Osteoblast (primary cell): ENCODE measurements at regions not wholly inside any gene's neighbourhood (a gene's known extent, or its start where the extent isn't known, plus 50 kb on each side); places are given as distances from the start of the nearest gene placed in this dataset.
A peak's percentile ranks its signal among the peaks of the same experiment; 100 is the strongest.

ENCODE experiments used
- DNase-seq: peaks from one replicate; pipeline ENCODE4 v3.0.0; 2011; ENCODE audit warnings: low spot score, mixed read lengths; ENCODE audit not compliant: insufficient read length; ENCODE audit errors: missing footprints
- H2AFZ ChIP-seq: 2 replicates; pipeline ENCODE4 v1.6.0; 2011; ENCODE audit warnings: mild to moderate bottlenecking, low read length
- H3K27ac ChIP-seq: 2 replicates; pipeline ENCODE4 v1.5.1; 2011; ENCODE audit warnings: mild to moderate bottlenecking, low read depth, low read length, moderate library complexity
- H3K27me3 ChIP-seq: 2 replicates; pipeline ENCODE4 v1.6.0; 2012; ENCODE audit warnings: mild to moderate bottlenecking, control low read depth, inconsistent platforms, low read length, moderate library complexity; ENCODE audit not compliant: insufficient read depth
- H3K36me3 ChIP-seq: 2 replicates; pipeline ENCODE4 v1.5.1; 2011; ENCODE audit warnings: mild to moderate bottlenecking, low read length, control low read depth, moderate library complexity; ENCODE audit not compliant: insufficient read depth
- H3K4me1 ChIP-seq: 2 replicates; pipeline ENCODE4 v1.5.1; 2011; ENCODE audit warnings: mild to moderate bottlenecking, low read length, control low read depth, moderate library complexity; ENCODE audit not compliant: insufficient read depth
- H3K4me2 ChIP-seq: 2 replicates; pipeline ENCODE4 v1.6.0; 2011; ENCODE audit warnings: mild to moderate bottlenecking, low read length; ENCODE audit not compliant: insufficient read depth
- H3K4me3 ChIP-seq: fragments of 200-600 bp; sonication (generic); 3 replicates; pipeline ENCODE4 v1.5.1; 2012; ENCODE audit warnings: mild to moderate bottlenecking, low read length, inconsistent platforms; ENCODE audit not compliant: insufficient read depth
- H3K79me2 ChIP-seq: 2 replicates; pipeline ENCODE4 v1.6.0; 2012; ENCODE audit warnings: mild to moderate bottlenecking, low read length, control low read depth, inconsistent platforms; ENCODE audit not compliant: insufficient read depth
- H3K9me3 ChIP-seq: 2 replicates; pipeline ENCODE4 v1.5.1; 2011; ENCODE audit warnings: low read depth, low read length, control low read depth
- H4K20me1 ChIP-seq: 2 replicates; pipeline ENCODE4 v1.6.0; 2012; ENCODE audit warnings: mild to moderate bottlenecking, low read length, control low read depth; ENCODE audit not compliant: insufficient read depth
- CTCF ChIP-seq: IDR thresholded peaks from 2 replicates; pipeline ENCODE4 v1.5.1; 2011; ENCODE audit warnings: mild to moderate bottlenecking, low read depth, low read length, moderate library complexity; ENCODE audit errors: extremely low read depth

- no peaks in the 10 kb centered on the region for H3K4me1 ChIP-seq
- H4K20me1 ChIP-seq = no peaks in the 10 kb centered on the region
- no peak overlapping the region for H2AFZ ChIP-seq
- TF ChIP-seq CTCF = no peak
- DNase-seq = no peak
- no peak overlapping the region for H3K27ac ChIP-seq
- no peaks in the 10 kb centered on the region for H3K27me3 ChIP-seq
- no peaks in the 10 kb centered on the region for H3K36me3 ChIP-seq
- no peaks in the 10 kb centered on the region for H3K9me3 ChIP-seq
- H3K79me2 ChIP-seq = no peaks in the 10 kb centered on the region
- H3K4me3 ChIP-seq = no peak overlapping the region
- H3K4me2 ChIP-seq = no peak overlapping the region
Observed at GRCh38 chr4:123916821-123917220, 520.2 kb downstream of the SPRY1 start.

- H3K4me1 ChIP-seq = no peaks in the 10 kb centered on the region
- no peak overlapping the region for H3K4me2 ChIP-seq
- H3K4me3 ChIP-seq = no peak overlapping the region
- no peak for TF ChIP-seq CTCF
- no peaks in the 10 kb centered on the region for H4K20me1 ChIP-seq
- no peaks in the 10 kb centered on the region for H3K36me3 ChIP-seq
- no peaks in the 10 kb centered on the region for H3K79me2 ChIP-seq
- no peak for DNase-seq
- H2AFZ ChIP-seq = peak overlapping the region; percentile 6
- H3K27me3 ChIP-seq = no peaks in the 10 kb centered on the region
- H3K9me3 ChIP-seq = no peaks in the 10 kb centered on the region
- H3K27ac ChIP-seq = no peak overlapping the region
Observed at GRCh38 chr4:123919576-123920098, 523.0 kb downstream of the SPRY1 start.

GRCh38 chr4:123921339-123921738 lies 524.7 kb downstream of the SPRY1 start:
- DNase-seq = no peak
- Histone ChIP-seq H3K4me1 (no peaks in the 10 kb centered on the region), H3K4me2 (no peak overlapping the region), H3K27me3 (no peaks in the 10 kb centered on the region), H3K79me2 (no peaks in the 10 kb centered on the region), H4K20me1 (no peaks in the 10 kb centered on the region), H3K9me3 (no peaks in the 10 kb centered on the region), H3K27ac (no peak overlapping the region), H2AFZ (no peak overlapping the region), H3K4me3 (no peak overlapping the region), H3K36me3 (no peaks in the 10 kb centered on the region)
- TF ChIP-seq CTCF = no peak

DNA sequence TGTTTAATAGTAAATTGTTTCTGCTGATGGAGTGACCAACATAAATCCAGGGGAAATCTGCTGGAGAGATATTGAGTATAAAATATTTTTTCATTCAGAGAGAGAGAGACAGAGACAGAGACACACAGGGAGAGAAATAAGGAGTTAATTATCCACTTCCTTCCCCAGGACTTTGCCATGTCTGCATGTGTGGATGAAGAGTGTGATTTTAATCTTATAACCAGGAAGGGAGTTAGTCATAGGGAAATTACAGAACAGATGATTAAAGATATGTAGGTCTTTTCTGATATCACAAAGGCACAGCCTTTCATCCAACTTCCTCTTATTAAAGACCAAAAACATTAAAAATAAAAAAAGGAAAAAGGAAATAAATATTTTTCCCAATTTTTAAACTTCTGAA lies 526.3 kb downstream of the SPRY1 start:
- Histone ChIP-seq H3K4me2 (no peak overlapping the region), H3K9me3 (no peaks in the 10 kb centered on the region), H4K20me1 (no peaks in the 10 kb centered on the region), H3K4me3 (no peak overlapping the region), H3K79me2 (no peaks in the 10 kb centered on the region), H3K4me1 (no peaks in the 10 kb centered on the region), H2AFZ (no peak overlapping the region), H3K36me3 (no peaks in the 10 kb centered on the region), H3K27me3 (no peaks in the 10 kb centered on the region), H3K27ac (no peak overlapping the region)
- no peak for DNase-seq
- TF ChIP-seq CTCF = no peak
